ENCODE measurements at regions not wholly inside any gene's neighbourhood (a gene's known extent, or its start where the extent isn't known, plus 50 kb on each side); places are given as distances from the start of the nearest gene placed in this dataset.

- no peak for TF ChIP-seq CEBPB (IDR thresholded peaks at IDR 0.05; ENCODE audit: borderline replicate concordance in 1 of 2, low read depth in 2 of 2, low read length in 2 of 2)
- no peak for TF ChIP-seq KLF5 (IDR thresholded peaks at IDR 0.05; ENCODE audit: partially characterized antibody)
- no peak for TF ChIP-seq ZSCAN29 (IDR thresholded peaks at IDR 0.05)
- TF ChIP-seq PRDM15 (CRISPR knock-in tag; IDR thresholded peaks at IDR 0.05): no peak
Observed at GRCh38 chr10:112886463-112886862, 63.6 kb upstream of the TCF7L2 start (continued).

GRCh38 chr10:112887968-112888367, 62.1 kb upstream of the TCF7L2 start:
- no peaks in the 10 kb centered on the region for H3K4me1 ChIP-seq (ENCODE audit: control insufficient read depth, insufficient read depth, low read length)
- no peak for DNase-seq (ENCODE audit: low read depth, low spot score)
- no peak overlapping the region for H3K27ac ChIP-seq (ENCODE audit: control insufficient read depth, insufficient read depth)
- H3K27me3 ChIP-seq (replicated peaks in 1 of 2; ENCODE audit: control insufficient read depth in 2 of 2, insufficient read depth in 2 of 2, low read length in 1 of 2): no peaks in the 10 kb centered on the region
- SMC1A ChIA-PET (ENCODE audit: uncharacterized antibody, unreplicated experiment): no interaction called here
- RAD21 ChIA-PET (ENCODE audit: unreplicated experiment): no interaction called here
- 63% methylated on average over 3 of the region's 3 CpGs for WGBS (ENCODE audit: insufficient coverage, insufficient replicate concordance, low lambda C conversion rate, missing lambda C conversion rate)
- no peak overlapping the region for H3K4me2 ChIP-seq (ENCODE audit: control insufficient read depth, insufficient read depth)
- no peaks in the 10 kb centered on the region for H4K20me1 ChIP-seq (ENCODE audit: control insufficient read depth, insufficient read depth)
- H3K4me3 ChIP-seq: no peak overlapping the region
- intact Hi-C loops (cut with micrococcal nuclease; ENCODE audit: unreplicated experiment) (no loop called here), in situ Hi-C loops (cut with MboI) (no loop called here)
- no peaks in the 10 kb centered on the region for H3K79me2 ChIP-seq (ENCODE audit: control insufficient read depth, insufficient read depth, low read length)
- H3K9ac ChIP-seq (ENCODE audit: control insufficient read depth, insufficient read depth, low read length): no peak overlapping the region
- BruUV-seq (replicated peaks): no TSS peak
- ATAC-seq: no peak
- no peak overlapping the region for H2AFZ ChIP-seq (ENCODE audit: control insufficient read depth, low read depth, low read length)
- POLR2A ChIA-PET: no interaction called here
- H3K36me3 ChIP-seq (ENCODE audit: control insufficient read depth in 2 of 2, insufficient read depth in 2 of 2, low read length in 1 of 2): no peaks in the 10 kb centered on the region
- CTCF ChIA-PET: no interaction called here
- peaks cover 4% of the 10 kb centered on the region; the same call in 1 of the 3 replicates for H3K9me3 ChIP-seq (replicated peaks; ENCODE audit: control insufficient read depth, insufficient read depth, low read length)
- FAIRE-seq: no peak
- TF ChIP-seq CEBPZ (IDR thresholded peaks at IDR 0.05; ENCODE audit: low read depth, low read length): no peak
- no peak for TF ChIP-seq MLLT1 (IDR thresholded peaks at IDR 0.05)
- no peak for TF ChIP-seq STAT3 (IDR thresholded peaks at IDR 0.05; ENCODE audit: low read depth, low read length)
- no peak for TF ChIP-seq CTCF (IDR thresholded peaks at IDR 0.05 in 2 of 3, conservative IDR thresholded peaks at IDR 0.05 in 1 of 3; ENCODE audit: control insufficient read depth in 2 of 3, extremely low read depth in 1 of 3, insufficient read depth in 1 of 3, low read depth in 3 of 3, low read length in 3 of 3)
- no peak for TF ChIP-seq BMI1 (IDR thresholded peaks at IDR 0.05; ENCODE audit: borderline replicate concordance)
- no peak for TF ChIP-seq FOXM1 (IDR thresholded peaks at IDR 0.05; ENCODE audit: low read depth, low read length)
